K562 (cell line): ENCODE measurements at regions not wholly inside any gene's neighbourhood (a gene's known extent, or its start where the extent isn't known, plus 50 kb on each side); places are given as distances from the start of the nearest gene placed in this dataset.

Experiments used
- ATAC-seq: fragments of 200-7000 bp; cut with Tn5 transposase; 3 replicates; pipeline ENCODE4 v1.9.1; 2020; ENCODE audit warnings: moderate library complexity
- BruUV-seq: library from RNA; stranded (reverse); fragments of 400-500 nt; replicated peaks from 2 replicates; lab custom pipeline; 2021; lab: Mats Ljungman, UMichigan
- CTCF ChIA-PET: fragments of 300-600 bp; formaldehyde crosslinking; extraction: SDS; loops from one replicate; lab custom pipeline; 2021; ENCODE audit warnings: low intra/inter-chr PET ratio; lab: Yijun Ruan, JAX
- POLR2A ChIA-PET: fragments of 300-600, 350-650 bp; sonication (Branson Sonifier 250); formaldehyde crosslinking; extraction: SDS; loops from one replicate; lab custom pipeline; 2021; ENCODE audit warnings: antibody characterized with exemption, inconsistent platforms; lab: Yijun Ruan, JAX
- DNase-seq, 4 experiments: peaks; one replicate each; pipeline versions ENCODE4 v3.0.0 to v3.0.0-alpha.2; 2011 to 2018; ENCODE audit warnings: low spot score in 3 of 4, mixed read lengths in 3 of 4; ENCODE audit errors: extremely low read depth in 1 of 4
- FAIRE-seq: peaks from 2 replicates; lab custom pipeline; 2011; peaks lifted over from hg19 to GRCh38; lab: Jason Lieb, UNC
- H2AFZ ChIP-seq: 2 replicates; pipeline ENCODE4 v1.6.0; 2011; ENCODE audit warnings: low read depth, low read length, control low read depth, inconsistent platforms
- H3K27ac ChIP-seq: fragments of 200-600 bp; 3 replicates; pipeline ENCODE4 v1.8.0; 2011; ENCODE audit warnings: low read depth, mild to moderate bottlenecking, control low read depth, inconsistent platforms, low read length, moderate library complexity, mixed read lengths; ENCODE audit errors: extremely low read depth
- H3K27me3 ChIP-seq, 2 experiments: fragments of 300-600 bp in 1 of 2; 2 replicates in 1 of 2; 3 replicates in 1 of 2; pipeline versions ENCODE4 v1.6.0 to v1.8.0; 2011; ENCODE audit warnings: inconsistent platforms in 2 of 2, low read length in 2 of 2, mild to moderate bottlenecking in 1 of 2, mixed read lengths in 1 of 2, moderate library complexity in 1 of 2; ENCODE audit not compliant: control insufficient read depth in 2 of 2, insufficient read depth in 2 of 2
- H3K36me3 ChIP-seq: fragments of 300-600 bp; 3 replicates; pipeline ENCODE4 v1.8.0; 2011; ENCODE audit warnings: mild to moderate bottlenecking, low read length, inconsistent platforms; ENCODE audit not compliant: control insufficient read depth, insufficient read depth
- H3K4me1 ChIP-seq, 2 experiments: fragments of 200-600 bp in 1 of 2; replicated peaks in 1 of 2; 2 replicates in 1 of 2; 3 replicates in 1 of 2; pipeline versions ENCODE4 v1.5.1 to v1.8.0; 2011; ENCODE audit warnings: inconsistent platforms in 2 of 2, low read length in 2 of 2, mild to moderate bottlenecking in 1 of 2, mixed read lengths in 1 of 2, moderate library complexity in 1 of 2; ENCODE audit not compliant: control insufficient read depth in 2 of 2, insufficient read depth in 2 of 2
- H3K4me2 ChIP-seq: 2 replicates; pipeline ENCODE4 v1.6.1; 2011; ENCODE audit warnings: low read length, control low read depth, inconsistent platforms, mixed read lengths; ENCODE audit not compliant: insufficient read depth
- H3K4me3 ChIP-seq: fragments of 200-600 bp; sonication (generic), shearing (Covaris generic); 2 replicates; pipeline ENCODE4 v1.5.1; 2016; ENCODE audit warnings: control low read depth, inconsistent platforms
- H3K79me2 ChIP-seq: fragments of 200-600 bp; 3 replicates; pipeline ENCODE4 v1.8.0; 2011; ENCODE audit warnings: low read length, inconsistent platforms; ENCODE audit not compliant: control insufficient read depth, insufficient read depth
- H3K9ac ChIP-seq, 2 experiments: 2 replicates each; pipeline versions ENCODE4 v1.6.0 to v1.6.1; 2011; ENCODE audit warnings: low read depth in 2 of 2, low read length in 2 of 2, control low read depth in 1 of 2, inconsistent platforms in 1 of 2, mild to moderate bottlenecking in 1 of 2, mixed read lengths in 1 of 2; ENCODE audit not compliant: insufficient read depth in 1 of 2
- H3K9me1 ChIP-seq: one replicate; pipeline ENCODE4 v1.6.0; 2011; ENCODE audit warnings: inconsistent platforms, mild to moderate bottlenecking, low read length, moderate library complexity; ENCODE audit not compliant: control insufficient read depth, insufficient read depth
- H3K9me3 ChIP-seq: replicated peaks from 2 replicates; pipeline ENCODE4 v1.5.1; 2011; ENCODE audit warnings: low read depth, low read length, inconsistent platforms; ENCODE audit not compliant: control insufficient read depth, insufficient read depth
- H4K20me1 ChIP-seq: replicated peaks from 2 replicates; pipeline ENCODE4 v1.6.1; 2011; ENCODE audit warnings: low read length, inconsistent platforms, mixed read lengths; ENCODE audit not compliant: control insufficient read depth, insufficient read depth
- ETS1 ChIP-seq: conservative IDR thresholded peaks from 2 replicates; pipeline ENCODE4 v1.6.1; 2011; ENCODE audit warnings: low read depth, mild to moderate bottlenecking, low read length; ENCODE audit not compliant: control insufficient read depth
- JUND ChIP-seq, 2 experiments: IDR thresholded peaks; 2 replicates in 1 of 2; 3 replicates in 1 of 2; pipeline ENCODE4 v1.6.1; 2011; ENCODE audit warnings: borderline replicate concordance in 2 of 2, low read depth in 2 of 2, low read length in 2 of 2, improper control_type of control experiment in 1 of 2, missing biosample characterization in 1 of 2, missing genetic modification characterization in 1 of 2, missing genetic modification reagents in 1 of 2
- KLF1 ChIP-seq: fragments of 450-650 bp; IDR thresholded peaks from 2 replicates; pipeline ENCODE4 v1.6.1; 2016; ENCODE audit warnings: missing genetic modification characterization, missing compliant biosample characterization
- MBD1 ChIP-seq: fragments of 250-450 bp; sonication (Bioruptor Pico); IDR thresholded peaks from 2 replicates; pipeline ENCODE4 v1.8.0; 2022; ENCODE audit warnings: inconsistent platforms
- PCBP2 ChIP-seq: fragments of 200-400 bp; formaldehyde crosslinking; IDR thresholded peaks from 2 replicates; pipeline ENCODE4 v1.6.1; 2018; ENCODE audit warnings: low read length, low read depth, mild to moderate bottlenecking, moderate library complexity; ENCODE audit not compliant: poor library complexity, severe bottlenecking
- PTRF ChIP-seq: fragments of 450-650 bp; IDR thresholded peaks from 2 replicates; pipeline ENCODE4 v1.6.1; 2016; ENCODE audit warnings: mild to moderate bottlenecking, missing genetic modification characterization, missing compliant biosample characterization
- TCF15 ChIP-seq: fragments of 250-450 bp; sonication (Bioruptor Pico); IDR thresholded peaks from 2 replicates; pipeline ENCODE4 v1.8.0; 2022; ENCODE audit warnings: moderate library complexity, mild to moderate bottlenecking, inconsistent platforms
- ZNF444 ChIP-seq: fragments of 250-450 bp; sonication (Bioruptor Pico); IDR thresholded peaks from 2 replicates; pipeline ENCODE4 v1.4.0; 2020; ENCODE audit warnings: mild to moderate bottlenecking, moderate library complexity
- ZNF695 ChIP-seq: fragments of 450-650 bp; formaldehyde crosslinking; IDR thresholded peaks from 2 replicates; pipeline ENCODE4 v1.4.0; 2020; ENCODE audit warnings: mild to moderate bottlenecking, moderate library complexity
- ZSCAN32 ChIP-seq: fragments of 450-650 bp; formaldehyde crosslinking; IDR thresholded peaks from 2 replicates; pipeline ENCODE4 v1.4.0; 2020; ENCODE audit warnings: mild to moderate bottlenecking, moderate library complexity
- WGBS: fragments of 100-300 bp; shearing (Covaris generic); methylation state at CpG from one replicate; pipeline ENCODE4 v1.1.6; 2016; ENCODE audit warnings: low coverage, mixed read lengths; ENCODE audit not compliant: insufficient coverage; ENCODE audit errors: missing lambda C conversion rate; 5-methylcytosine and 5-hydroxymethylcytosine counted together
- in situ Hi-C: fragments of 300-500 bp; cut with MboI; formaldehyde crosslinking; loops from 4 replicates; pipeline ENCODE4 v1.15.0; 2018; ENCODE audit warnings: inconsistent platforms, mixed read lengths
- intact Hi-C: fragments of 100-400 bp; cut with micrococcal nuclease; formaldehyde crosslinking; loops from 2 replicates; pipeline ENCODE4 v1.14.2; 2022

- H3K9me1 ChIP-seq = no peaks in the 10 kb centered on the region
- WGBS = 0% methylated on average over 1 of the region's 1 CpG
- in situ Hi-C loops = no loop called here
- ChIA-PET POLR2A (no interaction called here), CTCF (no interaction called here)
- H3K27ac ChIP-seq = no peak overlapping the region
- H3K4me1 ChIP-seq = no peaks in the 10 kb centered on the region
- no peaks in the 10 kb centered on the region for H4K20me1 ChIP-seq
- no peaks in the 10 kb centered on the region for H3K27me3 ChIP-seq
- H3K4me3 ChIP-seq = no peak overlapping the region
- no peak overlapping the region for H3K4me2 ChIP-seq
- no peaks in the 10 kb centered on the region for H3K79me2 ChIP-seq
- no peak overlapping the region for H3K9ac ChIP-seq
- TF ChIP-seq ETS1 = no peak
- no peak for TF ChIP-seq TCF15
- TF ChIP-seq ZSCAN32 (CRISPR knock-in tag) = no peak
- no peak for TF ChIP-seq ZNF444 (CRISPR knock-in tag)
- FAIRE-seq (no peak), ATAC-seq (no peak), DNase-seq (no peak)
- H2AFZ ChIP-seq = no peak overlapping the region
- no TSS peak for BruUV-seq
- H3K36me3 ChIP-seq = no peaks in the 10 kb centered on the region
- H3K9me3 ChIP-seq = no peaks in the 10 kb centered on the region
- intact Hi-C loops = no loop called here
These were observed 247.9 kb upstream of the AR start for GRCh38 chrX:67295924-67296323.

- no peaks in the 10 kb centered on the region for H3K4me1 ChIP-seq
- no peaks in the 10 kb centered on the region for H3K9me1 ChIP-seq
- no peak overlapping the region for H3K27ac ChIP-seq
- BruUV-seq = no TSS peak
- 0% methylated on average over 1 of the region's 1 CpG for WGBS
- CTCF ChIA-PET = no interaction called here
- H2AFZ ChIP-seq = no peak overlapping the region
- no peak overlapping the region for H3K4me2 ChIP-seq
- no peaks in the 10 kb centered on the region for H3K27me3 ChIP-seq
- in situ Hi-C loops = no loop called here
- H4K20me1 ChIP-seq = no peaks in the 10 kb centered on the region
- intact Hi-C loops = no loop called here
- H3K9ac ChIP-seq = no peak overlapping the region
- POLR2A ChIA-PET = no interaction called here
- H3K4me3 ChIP-seq = no peak overlapping the region
- no peaks in the 10 kb centered on the region for H3K79me2 ChIP-seq
- H3K9me3 ChIP-seq = no peaks in the 10 kb centered on the region
- FAIRE-seq (no peak), DNase-seq (no peak), ATAC-seq (no peak)
- no peaks in the 10 kb centered on the region for H3K36me3 ChIP-seq
- no peak for TF ChIP-seq PCBP2
- no peak for TF ChIP-seq ZNF695 (CRISPR knock-in tag)
- TF ChIP-seq KLF1 (tag) = no peak
- TF ChIP-seq JUND (IDR thresholded peaks at IDR 0.05; ENCODE audit: borderline replicate concordance, low read depth, low read length) = no peak
- TF ChIP-seq JUND (tag; IDR thresholded peaks at IDR 0.05; ENCODE audit: borderline replicate concordance, low read depth, low read length) = no peak
- no peak for TF ChIP-seq PTRF (tag)
- TF ChIP-seq MBD1 (CRISPR knock-in tag) = no peak
These were observed 247.4 kb upstream of the AR start for GRCh38 chrX:67296395-67296794.
